HL-60 (cell line): ENCODE measurements at regions not wholly inside any gene's neighbourhood (a gene's known extent, or its start where the extent isn't known, plus 50 kb on each side); places are given as distances from the start of the nearest gene placed in this dataset.

Source experiments
- DNase-seq, 2 experiments: peaks; one replicate each; pipeline ENCODE4 v3.0.0-alpha.2; 2010 to 2020; ENCODE audit warnings: low read depth in 1 of 2, low spot score in 1 of 2
- H3K27ac ChIP-seq: fragments of 250-450 bp; sonication (Bioruptor Pico); replicated peaks from 2 replicates; pipeline ENCODE4 v1.5.1; 2020; ENCODE audit warnings: mild to moderate bottlenecking, moderate library complexity
- H3K27me3 ChIP-seq: fragments of 250-450 bp; sonication (Bioruptor Pico); 2 replicates; pipeline ENCODE4 v1.5.1; 2021; ENCODE audit warnings: mild to moderate bottlenecking, moderate library complexity; ENCODE audit not compliant: insufficient read depth, poor library complexity, severe bottlenecking
- H3K4me3 ChIP-seq: replicated peaks from 2 replicates; pipeline ENCODE4 v1.5.1; 2011; ENCODE audit warnings: mild to moderate bottlenecking, control low read depth, low read length; ENCODE audit not compliant: insufficient read depth
- GABPA ChIP-seq: IDR thresholded peaks from 2 replicates; pipeline ENCODE4 v1.6.1; 2012; ENCODE audit warnings: low read depth
- POLR2AphosphoS5 ChIP-seq: IDR thresholded peaks from 2 replicates; pipeline ENCODE4 v1.6.1; 2012; ENCODE audit warnings: low read depth
- SPI1 ChIP-seq: IDR thresholded peaks from 2 replicates; pipeline ENCODE4 v1.6.1; 2012; ENCODE audit warnings: low read depth, mild to moderate bottlenecking, borderline replicate concordance
- TF ChIP-seq, protein P1 (sequence below): IDR thresholded peaks from one replicate; pipeline ENCODE4 v1.5.1; 2011; ENCODE audit warnings: low read length, control low read depth, inconsistent platforms; ENCODE audit not compliant: insufficient read depth
- TF ChIP-seq, protein P2 (sequence below): IDR thresholded peaks from 2 replicates; pipeline ENCODE4 v1.6.1; 2012; ENCODE audit warnings: low read depth; ENCODE audit not compliant: insufficient replicate concordance

DNA sequence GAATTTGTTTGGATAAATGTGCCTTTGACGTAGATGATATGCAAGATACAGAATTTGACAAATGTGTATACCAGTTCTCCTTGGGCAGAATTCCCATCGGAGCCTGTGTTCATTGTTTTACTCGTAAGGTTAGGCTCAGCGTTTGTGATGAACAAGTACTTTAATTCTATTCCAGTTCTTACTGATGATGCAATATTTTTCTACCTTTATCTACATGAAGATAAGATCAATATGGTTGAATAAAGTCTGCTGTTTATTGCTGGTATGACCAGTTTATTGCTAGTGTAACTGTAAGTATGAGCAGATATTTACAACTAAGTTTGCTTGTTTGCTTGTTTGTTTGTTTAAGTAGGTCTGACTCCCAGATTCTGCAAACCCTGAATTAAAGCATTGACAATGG lies 145.4 kb upstream of the ADARB2 start:
- Histone ChIP-seq H3K27me3 (no peaks in the 10 kb centered on the region), H3K4me3 (no peak overlapping the region), H3K27ac (no peak overlapping the region)
- DNase-seq: no peak
- TF ChIP-seq, protein P1, sequence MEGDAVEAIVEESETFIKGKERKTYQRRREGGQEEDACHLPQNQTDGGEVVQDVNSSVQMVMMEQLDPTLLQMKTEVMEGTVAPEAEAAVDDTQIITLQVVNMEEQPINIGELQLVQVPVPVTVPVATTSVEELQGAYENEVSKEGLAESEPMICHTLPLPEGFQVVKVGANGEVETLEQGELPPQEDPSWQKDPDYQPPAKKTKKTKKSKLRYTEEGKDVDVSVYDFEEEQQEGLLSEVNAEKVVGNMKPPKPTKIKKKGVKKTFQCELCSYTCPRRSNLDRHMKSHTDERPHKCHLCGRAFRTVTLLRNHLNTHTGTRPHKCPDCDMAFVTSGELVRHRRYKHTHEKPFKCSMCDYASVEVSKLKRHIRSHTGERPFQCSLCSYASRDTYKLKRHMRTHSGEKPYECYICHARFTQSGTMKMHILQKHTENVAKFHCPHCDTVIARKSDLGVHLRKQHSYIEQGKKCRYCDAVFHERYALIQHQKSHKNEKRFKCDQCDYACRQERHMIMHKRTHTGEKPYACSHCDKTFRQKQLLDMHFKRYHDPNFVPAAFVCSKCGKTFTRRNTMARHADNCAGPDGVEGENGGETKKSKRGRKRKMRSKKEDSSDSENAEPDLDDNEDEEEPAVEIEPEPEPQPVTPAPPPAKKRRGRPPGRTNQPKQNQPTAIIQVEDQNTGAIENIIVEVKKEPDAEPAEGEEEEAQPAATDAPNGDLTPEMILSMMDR: no peak
- no peak for TF ChIP-seq POLR2AphosphoS5
- TF ChIP-seq, protein P2, sequence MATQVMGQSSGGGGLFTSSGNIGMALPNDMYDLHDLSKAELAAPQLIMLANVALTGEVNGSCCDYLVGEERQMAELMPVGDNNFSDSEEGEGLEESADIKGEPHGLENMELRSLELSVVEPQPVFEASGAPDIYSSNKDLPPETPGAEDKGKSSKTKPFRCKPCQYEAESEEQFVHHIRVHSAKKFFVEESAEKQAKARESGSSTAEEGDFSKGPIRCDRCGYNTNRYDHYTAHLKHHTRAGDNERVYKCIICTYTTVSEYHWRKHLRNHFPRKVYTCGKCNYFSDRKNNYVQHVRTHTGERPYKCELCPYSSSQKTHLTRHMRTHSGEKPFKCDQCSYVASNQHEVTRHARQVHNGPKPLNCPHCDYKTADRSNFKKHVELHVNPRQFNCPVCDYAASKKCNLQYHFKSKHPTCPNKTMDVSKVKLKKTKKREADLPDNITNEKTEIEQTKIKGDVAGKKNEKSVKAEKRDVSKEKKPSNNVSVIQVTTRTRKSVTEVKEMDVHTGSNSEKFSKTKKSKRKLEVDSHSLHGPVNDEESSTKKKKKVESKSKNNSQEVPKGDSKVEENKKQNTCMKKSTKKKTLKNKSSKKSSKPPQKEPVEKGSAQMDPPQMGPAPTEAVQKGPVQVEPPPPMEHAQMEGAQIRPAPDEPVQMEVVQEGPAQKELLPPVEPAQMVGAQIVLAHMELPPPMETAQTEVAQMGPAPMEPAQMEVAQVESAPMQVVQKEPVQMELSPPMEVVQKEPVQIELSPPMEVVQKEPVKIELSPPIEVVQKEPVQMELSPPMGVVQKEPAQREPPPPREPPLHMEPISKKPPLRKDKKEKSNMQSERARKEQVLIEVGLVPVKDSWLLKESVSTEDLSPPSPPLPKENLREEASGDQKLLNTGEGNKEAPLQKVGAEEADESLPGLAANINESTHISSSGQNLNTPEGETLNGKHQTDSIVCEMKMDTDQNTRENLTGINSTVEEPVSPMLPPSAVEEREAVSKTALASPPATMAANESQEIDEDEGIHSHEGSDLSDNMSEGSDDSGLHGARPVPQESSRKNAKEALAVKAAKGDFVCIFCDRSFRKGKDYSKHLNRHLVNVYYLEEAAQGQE: no peak
- TF ChIP-seq SPI1: no peak
- no peak for TF ChIP-seq GABPA

DNA sequence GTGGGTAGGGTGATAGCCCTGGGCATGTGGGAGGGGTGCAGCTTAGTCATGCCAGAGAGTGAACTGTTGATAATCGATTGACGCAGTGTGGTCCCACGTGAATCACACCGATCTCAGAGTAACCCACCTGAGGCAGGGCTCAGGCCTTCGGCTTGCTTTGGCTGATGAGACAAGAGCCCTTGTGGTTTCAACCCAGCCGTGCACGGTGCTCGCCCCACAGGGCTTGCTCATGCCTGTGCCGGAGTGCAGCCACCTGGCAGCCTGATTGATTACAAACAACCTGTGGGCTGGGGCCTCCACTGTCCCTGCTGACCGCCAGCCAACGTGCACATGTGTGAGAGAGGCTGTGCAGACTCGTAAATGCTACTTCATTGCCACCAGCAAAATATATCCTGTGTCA lies 144.9 kb upstream of the ADARB2 start:
- Histone ChIP-seq H3K4me3 (no peak overlapping the region), H3K27ac (no peak overlapping the region), H3K27me3 (no peaks in the 10 kb centered on the region)
- DNase-seq: no peak
- TF ChIP-seq, protein P2: no peak
- no peak for TF ChIP-seq POLR2AphosphoS5
- TF ChIP-seq, protein P1: no peak
- no peak for TF ChIP-seq GABPA
- no peak for TF ChIP-seq SPI1

DNA sequence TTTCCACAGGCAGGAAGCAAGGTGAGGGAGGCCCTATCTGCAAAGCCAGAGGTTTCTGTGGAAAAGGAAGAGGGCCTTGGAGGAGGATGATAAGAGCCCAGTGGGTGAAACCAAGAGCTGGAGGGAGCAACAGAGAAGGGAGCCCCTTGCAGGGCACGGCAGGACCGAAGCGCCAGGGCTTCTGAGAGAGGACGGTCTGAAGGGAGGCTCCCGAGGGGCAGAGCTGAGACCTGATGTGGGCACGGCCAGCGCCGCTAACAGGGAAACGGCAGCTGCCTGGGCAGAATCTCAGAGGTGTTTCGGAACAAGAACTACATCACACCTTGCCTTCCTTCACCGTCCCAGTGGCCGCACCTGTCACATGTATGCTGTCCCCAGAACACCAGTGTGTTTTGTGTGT lies 144.3 kb upstream of the ADARB2 start:
- H3K4me3 ChIP-seq: no peak overlapping the region
- H3K27me3 ChIP-seq: no peaks in the 10 kb centered on the region
- no peak for TF ChIP-seq POLR2AphosphoS5
- TF ChIP-seq, protein P1: no peak
- TF ChIP-seq SPI1: no peak
- TF ChIP-seq GABPA: no peak
- TF ChIP-seq, protein P2: no peak
- DNase-seq: no peak
- no peak overlapping the region for H3K27ac ChIP-seq
